ENCODE measurements at regions not wholly inside any gene's neighbourhood (a gene's known extent, or its start where the extent isn't known, plus 50 kb on each side); places are given as distances from the start of the nearest gene placed in this dataset.

DNA sequence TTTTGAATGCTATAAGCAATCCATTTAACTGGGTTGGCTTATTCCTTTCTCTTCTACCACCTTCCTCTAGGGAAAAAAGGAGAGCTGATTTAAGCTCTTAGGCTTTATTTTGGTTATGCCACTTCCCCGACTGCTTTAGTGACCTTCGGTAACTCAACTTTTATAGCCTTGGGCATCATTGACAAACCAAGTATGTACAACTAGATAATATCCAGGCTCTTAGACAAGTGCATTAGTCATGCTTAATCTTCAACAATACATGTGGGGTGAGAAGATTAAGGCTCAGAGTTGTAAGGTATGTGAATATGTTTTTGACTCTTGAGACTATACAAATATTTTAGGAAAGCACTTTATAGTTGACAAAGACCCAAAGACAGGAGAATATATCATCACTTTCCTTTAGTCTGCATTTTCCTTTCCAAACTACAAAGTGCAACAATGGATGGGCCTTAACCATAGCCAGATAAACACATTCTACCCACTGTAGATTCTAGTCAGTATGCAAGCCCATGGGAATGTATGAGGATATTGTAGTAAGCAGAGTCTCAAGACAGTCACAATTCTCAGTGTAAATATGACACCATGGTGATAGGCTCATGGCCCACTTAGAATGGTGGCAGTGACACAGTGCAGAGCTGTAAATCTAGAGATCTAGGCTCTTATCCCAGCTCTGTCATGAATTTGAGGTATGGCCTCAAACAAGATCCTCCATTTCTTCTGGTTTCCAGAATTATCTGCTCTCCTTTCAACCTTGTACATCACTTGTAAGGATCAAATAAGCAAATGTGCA, 1117.3 kb downstream of the SORCS3 start:
- TF ChIP-seq, protein P1, sequence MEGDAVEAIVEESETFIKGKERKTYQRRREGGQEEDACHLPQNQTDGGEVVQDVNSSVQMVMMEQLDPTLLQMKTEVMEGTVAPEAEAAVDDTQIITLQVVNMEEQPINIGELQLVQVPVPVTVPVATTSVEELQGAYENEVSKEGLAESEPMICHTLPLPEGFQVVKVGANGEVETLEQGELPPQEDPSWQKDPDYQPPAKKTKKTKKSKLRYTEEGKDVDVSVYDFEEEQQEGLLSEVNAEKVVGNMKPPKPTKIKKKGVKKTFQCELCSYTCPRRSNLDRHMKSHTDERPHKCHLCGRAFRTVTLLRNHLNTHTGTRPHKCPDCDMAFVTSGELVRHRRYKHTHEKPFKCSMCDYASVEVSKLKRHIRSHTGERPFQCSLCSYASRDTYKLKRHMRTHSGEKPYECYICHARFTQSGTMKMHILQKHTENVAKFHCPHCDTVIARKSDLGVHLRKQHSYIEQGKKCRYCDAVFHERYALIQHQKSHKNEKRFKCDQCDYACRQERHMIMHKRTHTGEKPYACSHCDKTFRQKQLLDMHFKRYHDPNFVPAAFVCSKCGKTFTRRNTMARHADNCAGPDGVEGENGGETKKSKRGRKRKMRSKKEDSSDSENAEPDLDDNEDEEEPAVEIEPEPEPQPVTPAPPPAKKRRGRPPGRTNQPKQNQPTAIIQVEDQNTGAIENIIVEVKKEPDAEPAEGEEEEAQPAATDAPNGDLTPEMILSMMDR (IDR thresholded peaks at IDR 0.05; ENCODE audit: low read length): no peak
- no peak for TF ChIP-seq EZH2 (optimal IDR thresholded peaks at IDR 0.05; ENCODE audit: low read depth, low read length)

Measured in MM.1S (cell line).